CD4-positive, alpha-beta T cell (primary cell): ENCODE measurements at regions not wholly inside any gene's neighbourhood (a gene's known extent, or its start where the extent isn't known, plus 50 kb on each side); places are given as distances from the start of the nearest gene placed in this dataset.
"Not testable (repeated sequence)": the region's sequence is repeated elsewhere in the genome, so short reads cannot be mapped to it uniquely, and the experiment has no call there.

Experiments used
- ATAC-seq: fragments of 200-7000 bp; cut with Tn5 transposase; one replicate; pipeline ENCODE4 v1.10.0; 2022; ENCODE audit warnings: mild to moderate bottlenecking; ENCODE audit not compliant: poor library complexity
- CTCF ChIA-PET: fragments of 350-600 bp; sonication (Branson Sonifier 250); formaldehyde crosslinking; loops from one replicate; lab custom pipeline; 2021; ENCODE audit warnings: antibody characterized with exemption, inconsistent platforms; lab: Charles Lee
- POLR2A ChIA-PET: fragments of 350-600 bp; sonication (Branson Sonifier 250); formaldehyde crosslinking; loops from one replicate; lab custom pipeline; 2021; ENCODE audit warnings: antibody characterized with exemption, inconsistent platforms; lab: Charles Lee
- DNase-seq, 14 experiments: peaks; one replicate each; pipeline ENCODE4 v3.0.0-alpha.2; 2013 to 2020; ENCODE audit warnings: mixed read lengths in 2 of 14
- H3K27ac ChIP-seq, 2 donors: one replicate each; pipeline versions ENCODE4 v1.5.1 to v1.7.0; 2013; ENCODE audit warnings: low read length in 2 of 2, low read depth in 1 of 2, mild to moderate bottlenecking in 1 of 2
- H3K27me3 ChIP-seq, 2 experiments: 1 replicate in 1 of 2; 2 replicates in 1 of 2; pipeline versions ENCODE4 v1.6.1 to v1.7.0; 2013; ENCODE audit warnings: low read length in 2 of 2, control low read depth in 1 of 2, mild to moderate bottlenecking in 1 of 2, moderate library complexity in 1 of 2; ENCODE audit not compliant: insufficient read depth in 2 of 2, control insufficient read depth in 1 of 2
- H3K36me3 ChIP-seq: one replicate; pipeline ENCODE4 v1.6.1; 2013; ENCODE audit warnings: low read length, control low read depth; ENCODE audit not compliant: insufficient read depth
- H3K4me1 ChIP-seq: one replicate; pipeline ENCODE4 v1.6.1; 2013; ENCODE audit warnings: low read length, control low read depth; ENCODE audit not compliant: insufficient read depth
- H3K4me3 ChIP-seq: one replicate; pipeline ENCODE4 v1.5.1; 2013; ENCODE audit warnings: mild to moderate bottlenecking, low read length, moderate library complexity
- H3K9me3 ChIP-seq, 2 experiments: 1 replicate in 1 of 2; 2 replicates in 1 of 2; pipeline versions ENCODE4 v1.6.1 to v1.7.0; 2013; ENCODE audit warnings: low read length in 2 of 2, mild to moderate bottlenecking in 2 of 2, control low read depth in 1 of 2, moderate library complexity in 1 of 2; ENCODE audit not compliant: control insufficient read depth in 1 of 2, insufficient read depth in 1 of 2
- H3K27ac Mint-ChIP-seq: one replicate; pipeline ENCODE4 v1.8.0; 2020; ENCODE audit warnings: mixed read lengths
- H3K27me3 Mint-ChIP-seq: one replicate; pipeline ENCODE4 v1.8.0; 2021; ENCODE audit warnings: mixed read lengths
- H3K36me3 Mint-ChIP-seq: one replicate; pipeline ENCODE4 v1.8.0; 2021; ENCODE audit warnings: low read depth, mixed read lengths
- H3K4me1 Mint-ChIP-seq: one replicate; pipeline ENCODE4 v1.8.0; 2021; ENCODE audit warnings: low read depth, mixed read lengths
- H3K4me3 Mint-ChIP-seq: one replicate; pipeline ENCODE4 v1.8.0; 2020; ENCODE audit warnings: mild to moderate bottlenecking, mixed read lengths
- H3K9me3 Mint-ChIP-seq: one replicate; pipeline ENCODE4 v1.8.0; 2020; ENCODE audit warnings: mixed read lengths
- CTCF ChIP-seq: fragments of 200-600 bp; IDR thresholded peaks from one replicate; pipeline ENCODE4 v1.8.0; 2022; ENCODE audit warnings: antibody characterized with exemption, mild to moderate bottlenecking
- intact Hi-C, 2 experiments: fragments of 100-400 bp; cut with DNase I in 1 of 2; cut with micrococcal nuclease in 1 of 2; formaldehyde crosslinking; loops; one replicate each; pipeline versions ENCODE4 v1.15.1 to v1.9.0; 2023 to 2025; cut with DNase I, micrococcal nuclease

DNA sequence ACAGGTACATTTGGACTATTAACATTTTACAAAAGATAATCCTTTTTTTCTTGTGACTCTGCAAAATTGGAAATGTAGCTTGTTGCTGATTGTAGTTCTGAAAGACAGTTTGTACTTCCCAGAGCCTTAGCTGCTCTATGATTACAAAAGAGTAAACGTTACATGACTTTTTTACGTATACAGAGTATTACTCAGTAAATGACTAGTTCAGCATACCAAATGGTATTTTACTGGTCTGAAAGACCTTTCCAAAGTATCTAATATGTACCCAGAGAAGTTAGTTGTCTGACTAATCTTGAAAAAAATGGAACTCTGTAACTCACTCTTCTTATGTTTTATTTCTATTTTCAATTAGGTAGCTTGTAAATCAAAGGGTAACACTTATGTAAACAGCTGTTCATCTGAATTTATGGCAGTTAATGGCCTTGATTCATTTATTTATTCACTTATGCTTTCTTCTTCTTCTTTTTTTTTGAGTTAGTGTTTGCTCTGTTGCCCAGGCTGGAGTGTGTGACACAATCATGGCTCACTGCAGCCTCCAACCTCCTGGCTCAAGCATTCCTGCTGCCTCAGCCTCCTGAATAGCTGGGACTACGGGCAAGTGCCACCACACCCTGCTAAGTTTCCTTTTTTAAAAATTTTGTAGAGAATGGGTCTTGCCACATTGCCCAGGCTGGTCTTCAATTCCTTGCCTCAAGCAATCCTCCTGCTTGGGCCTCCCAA lies 151.7 kb downstream of the C3orf38 start:
- Mint-ChIP-seq H3K27me3 (no peaks in the 10 kb centered on the region), H3K27ac (no peak overlapping the region), H3K36me3 (no peaks in the 10 kb centered on the region), H3K4me1 (peaks cover 5% of the 10 kb centered on the region), H3K4me3 (no peak overlapping the region), H3K9me3 (no peaks in the 10 kb centered on the region)
- ATAC-seq (no peak), DNase-seq (no peak)
- Histone ChIP-seq H3K4me3 (no peak overlapping the region), H3K4me1 (no peaks in the 10 kb centered on the region), H3K36me3 (no peaks in the 10 kb centered on the region), H3K27me3 (no peaks in the 10 kb centered on the region), H3K9me3 (peaks cover 0 to 8% of the 10 kb centered on the region in 2 experiments), H3K27ac (no peak overlapping the region)
- ChIA-PET CTCF (no interaction called here), POLR2A (no interaction called here)
- TF ChIP-seq CTCF = no peak
- intact Hi-C loops = no loop called here

DNA sequence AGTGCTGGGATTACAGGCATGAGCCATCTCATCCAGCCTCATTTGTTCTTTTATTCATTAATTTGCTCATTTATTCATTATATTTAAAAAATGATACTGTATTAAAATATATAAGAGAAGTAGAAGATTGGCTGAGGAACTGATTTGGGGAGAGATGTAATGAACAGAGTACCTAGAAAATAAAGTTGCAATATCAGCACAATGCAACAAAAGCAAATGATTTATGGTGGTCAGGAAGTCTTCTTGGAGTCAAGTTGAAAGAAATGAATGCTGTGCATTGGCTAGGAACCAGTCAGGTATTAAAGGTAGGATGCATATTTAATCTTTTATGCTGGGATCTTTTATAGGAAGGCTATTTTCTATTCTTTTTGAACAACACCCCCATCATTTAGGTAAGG lies 152.2 kb downstream of the C3orf38 start:
- Histone ChIP-seq H3K4me1 (no peaks in the 10 kb centered on the region), H3K4me3 (no peak overlapping the region), H3K9me3 (peaks cover 0 to 8% of the 10 kb centered on the region in 2 experiments), H3K27me3 (no peaks in the 10 kb centered on the region), H3K36me3 (no peaks in the 10 kb centered on the region), H3K27ac (no peak overlapping the region)
- no peak for TF ChIP-seq CTCF
- no peak overlapping the region for H3K4me3 Mint-ChIP-seq
- H3K27me3 Mint-ChIP-seq = no peaks in the 10 kb centered on the region
- no peaks in the 10 kb centered on the region for H3K9me3 Mint-ChIP-seq
- no peak overlapping the region for H3K27ac Mint-ChIP-seq
- DNase-seq = no peak
- no peak for ATAC-seq
- H3K4me1 Mint-ChIP-seq = peaks cover 5% of the 10 kb centered on the region
- ChIA-PET CTCF (no interaction called here), POLR2A (no interaction called here)
- H3K36me3 Mint-ChIP-seq = no peaks in the 10 kb centered on the region
- intact Hi-C loops = no loop called here

- H3K4me1 ChIP-seq, ATAC-seq, CTCF ChIA-PET, H3K27me3 Mint-ChIP-seq, H3K9me3 Mint-ChIP-seq, H3K36me3 ChIP-seq, POLR2A ChIA-PET, H3K4me3 ChIP-seq, H3K27ac ChIP-seq, H3K4me1 Mint-ChIP-seq, DNase-seq, intact Hi-C loops, H3K36me3 Mint-ChIP-seq, H3K9me3 ChIP-seq, H3K27ac Mint-ChIP-seq, H3K4me3 Mint-ChIP-seq, H3K27me3 ChIP-seq: not testable (repeated sequence)
These were observed 153.7 kb downstream of the C3orf38 start for GRCh38 chr3:88303331-88303904.

DNA sequence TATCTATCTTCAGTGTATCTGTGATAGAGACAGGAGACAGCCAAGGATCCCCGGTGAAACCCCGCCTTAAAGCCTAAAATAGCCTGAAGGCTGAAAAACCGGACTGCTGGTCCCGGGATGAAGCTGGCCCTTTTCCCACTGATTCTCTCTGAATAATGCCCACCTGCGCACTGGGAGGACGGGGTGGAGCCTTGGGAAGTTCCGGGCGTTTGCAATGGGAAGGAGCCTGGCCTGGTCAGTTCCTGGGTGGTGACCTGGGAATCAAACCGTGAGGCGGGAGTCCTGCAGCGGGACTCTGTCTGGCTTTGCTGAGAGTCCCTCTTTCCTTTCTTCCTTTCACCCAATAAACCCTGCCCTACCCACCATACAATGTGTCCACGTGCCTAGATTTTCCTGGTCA lies 157.9 kb downstream of the C3orf38 start:
- no peaks in the 10 kb centered on the region for H3K27me3 Mint-ChIP-seq
- H3K4me3 Mint-ChIP-seq = no peak overlapping the region
- ATAC-seq (no peak), DNase-seq (no peak)
- H3K27ac Mint-ChIP-seq = no peak overlapping the region
- no peaks in the 10 kb centered on the region for H3K4me1 Mint-ChIP-seq
- Histone ChIP-seq H3K36me3 (no peaks in the 10 kb centered on the region), H3K4me1 (no peaks in the 10 kb centered on the region), H3K4me3 (no peak overlapping the region), H3K9me3 (peaks cover 0 to 8% of the 10 kb centered on the region in 2 experiments), H3K27me3 (no peaks in the 10 kb centered on the region), H3K27ac (no peak overlapping the region)
- POLR2A ChIA-PET = no interaction called here
- no peak for TF ChIP-seq CTCF
- no peaks in the 10 kb centered on the region for H3K9me3 Mint-ChIP-seq
- intact Hi-C loops = no loop called here
- H3K36me3 Mint-ChIP-seq = no peaks in the 10 kb centered on the region
- CTCF ChIA-PET = no interaction called here
